CD4-positive, alpha-beta memory T cell (primary cell): ENCODE measurements at regions not wholly inside any gene's neighbourhood (a gene's known extent, or its start where the extent isn't known, plus 50 kb on each side); places are given as distances from the start of the nearest gene placed in this dataset.

Experiments
- CTCF ChIA-PET: fragments of 350-600 bp; sonication (Branson Sonifier 250); formaldehyde crosslinking; loops from one replicate; lab custom pipeline; 2021; ENCODE audit warnings: inconsistent platforms; ENCODE audit not compliant: partially characterized antibody; lab: Charles Lee
- POLR2A ChIA-PET: fragments of 350-600 bp; sonication (Branson Sonifier 250); formaldehyde crosslinking; loops from one replicate; lab custom pipeline; 2021; ENCODE audit not compliant: partially characterized antibody; lab: Charles Lee
- DNase-seq, 5 donors: peaks; one replicate each; pipeline versions ENCODE4 v3.0.0 to v3.0.0-alpha.2; 2020 to 2022; ENCODE audit warnings: mixed read lengths in 1 of 5
- H3K27ac ChIP-seq: one replicate; pipeline ENCODE4 v1.7.0; 2013; ENCODE audit warnings: low read depth, low read length
- H3K27me3 ChIP-seq: 2 replicates; pipeline ENCODE4 v1.7.0; 2013; ENCODE audit warnings: mild to moderate bottlenecking, low read length, moderate library complexity; ENCODE audit not compliant: insufficient read depth
- H3K36me3 ChIP-seq: 2 replicates; pipeline ENCODE4 v1.7.0; 2013; ENCODE audit warnings: mild to moderate bottlenecking, low read length, moderate library complexity; ENCODE audit not compliant: insufficient read depth
- H3K4me1 ChIP-seq: 2 replicates; pipeline ENCODE4 v1.7.0; 2013; ENCODE audit warnings: mild to moderate bottlenecking, low read length, moderate library complexity; ENCODE audit not compliant: insufficient read depth
- H3K4me3 ChIP-seq, 2 donors: one replicate each; pipeline ENCODE4 v1.7.0; 2013; ENCODE audit warnings: low read length in 2 of 2, mild to moderate bottlenecking in 1 of 2
- H3K9me3 ChIP-seq, 2 donors: one replicate each; pipeline ENCODE4 v1.7.0; 2013; ENCODE audit warnings: low read length in 2 of 2, control low read depth in 1 of 2; ENCODE audit not compliant: control insufficient read depth in 1 of 2
- H3K27ac Mint-ChIP-seq, 7 donors: one replicate each; pipeline ENCODE4 v1.8.0; 2020 to 2021; ENCODE audit warnings: mixed read lengths in 7 of 7, mild to moderate bottlenecking in 6 of 7, inconsistent platforms in 3 of 7, moderate library complexity in 3 of 7
- H3K27me3 Mint-ChIP-seq, 2 donors: one replicate each; pipeline ENCODE4 v1.8.0; 2020 to 2021; ENCODE audit warnings: mixed read lengths in 2 of 2
- H3K36me3 Mint-ChIP-seq, 2 donors: one replicate each; pipeline ENCODE4 v1.8.0; 2020 to 2021; ENCODE audit warnings: mixed read lengths in 2 of 2, inconsistent platforms in 1 of 2, mild to moderate bottlenecking in 1 of 2
- H3K4me1 Mint-ChIP-seq, 4 donors: one replicate each; pipeline ENCODE4 v1.8.0; 2020 to 2021; ENCODE audit warnings: mixed read lengths in 4 of 4, mild to moderate bottlenecking in 1 of 4
- H3K4me3 Mint-ChIP-seq, 8 donors: one replicate each; pipeline ENCODE4 v1.8.0; 2020 to 2021; ENCODE audit warnings: mixed read lengths in 8 of 8, mild to moderate bottlenecking in 7 of 8, moderate library complexity in 6 of 8, inconsistent platforms in 3 of 8
- H3K9me3 Mint-ChIP-seq, 8 donors: one replicate each; pipeline ENCODE4 v1.8.0; 2020 to 2021; ENCODE audit warnings: mixed read lengths in 8 of 8, mild to moderate bottlenecking in 5 of 8, inconsistent platforms in 3 of 8, moderate library complexity in 1 of 8
- intact Hi-C: fragments of 100-400 bp; cut with micrococcal nuclease; formaldehyde crosslinking; loops from one replicate; pipeline ENCODE4 v1.15.1; 2023

GRCh38 chr2:236977852-236978398 is 107.8 kb upstream of the COPS8 start:
- CTCF ChIA-PET, result no interaction called here
- H3K36me3 ChIP-seq, result no peaks in the 10 kb centered on the region
- peaks cover 0 to under 1% (median under 1%) of the 10 kb centered on the region in 4 donors for H3K4me1 Mint-ChIP-seq
- peaks cover 0 to 12% (median 2%) of the 10 kb centered on the region in 8 donors for H3K9me3 Mint-ChIP-seq
- no peak overlapping the region for H3K4me3 ChIP-seq
- no peaks in the 10 kb centered on the region for H3K36me3 Mint-ChIP-seq
- no peak overlapping the region for H3K27ac ChIP-seq
- peaks cover 2% of the 10 kb centered on the region in 2 donors for H3K27me3 Mint-ChIP-seq
- no peak for DNase-seq
- H3K4me3 Mint-ChIP-seq, result no peak overlapping the region
- POLR2A ChIA-PET, result no interaction called here
- no peaks in the 10 kb centered on the region for H3K9me3 ChIP-seq
- intact Hi-C loops, result no loop called here
- H3K27ac Mint-ChIP-seq, result no peak overlapping the region
- H3K4me1 ChIP-seq, result no peaks in the 10 kb centered on the region
- H3K27me3 ChIP-seq, result no peaks in the 10 kb centered on the region

GRCh38 chr2:236979664-236980063 is 106.0 kb upstream of the COPS8 start:
- Histone ChIP-seq H3K9me3 (no peaks in the 10 kb centered on the region), H3K27me3 (no peaks in the 10 kb centered on the region), H3K4me3 (no peak overlapping the region), H3K27ac (no peak overlapping the region), H3K4me1 (no peaks in the 10 kb centered on the region), H3K36me3 (no peaks in the 10 kb centered on the region)
- no peak for DNase-seq
- POLR2A ChIA-PET, result no interaction called here
- CTCF ChIA-PET, result interaction anchor here (1.2 kb wide), 1 partner anchor 9 kb away, joined by 3 read pairs; no protein-coding TSS in a partner anchor
- Mint-ChIP-seq H3K4me1 (no peaks in the 10 kb centered on the region), H3K27ac (no peak overlapping the region), H3K27me3 (peaks cover 2% of the 10 kb centered on the region in 2 donors), H3K9me3 (peaks cover 0 to 23% (median 11%) of the 10 kb centered on the region in 8 donors), H3K4me3 (no peak overlapping the region), H3K36me3 (no peaks in the 10 kb centered on the region)
- intact Hi-C loops, result no loop called here

DNA sequence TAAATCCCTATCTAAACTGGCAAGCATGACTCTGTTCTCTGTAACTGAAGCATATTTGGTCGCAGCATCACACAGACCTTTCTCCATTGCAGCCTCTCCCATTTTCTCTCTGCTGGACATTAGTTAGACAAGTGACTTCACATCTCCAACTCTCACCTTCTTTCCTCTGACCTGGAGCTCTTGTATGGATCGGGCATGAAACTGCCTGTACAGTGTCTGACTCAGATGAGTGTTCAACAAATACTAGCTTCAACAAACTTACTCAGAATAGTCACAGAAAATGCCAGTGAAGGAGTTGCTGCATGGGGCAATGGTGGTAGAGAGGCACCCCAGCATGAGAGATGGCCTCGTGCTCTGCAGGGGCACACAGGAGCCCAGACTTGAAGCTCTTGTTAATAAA is 104.7 kb upstream of the COPS8 start:
- DNase-seq, result no peak
- no peaks in the 10 kb centered on the region for H3K4me1 ChIP-seq
- H3K4me3 Mint-ChIP-seq, result no peak overlapping the region
- no peaks in the 10 kb centered on the region for H3K27me3 ChIP-seq
- H3K27me3 Mint-ChIP-seq, result no peaks in the 10 kb centered on the region
- no peak overlapping the region for H3K27ac Mint-ChIP-seq
- H3K9me3 Mint-ChIP-seq, result peaks cover 2 to 23% (median 12%) of the 10 kb centered on the region in 8 donors
- intact Hi-C loops, result no loop called here
- POLR2A ChIA-PET, result interaction anchor here (1.6 kb wide), 1 partner anchor 11 kb away, joined by 4 read pairs; no protein-coding TSS in a partner anchor
- no peaks in the 10 kb centered on the region for H3K36me3 ChIP-seq
- no peaks in the 10 kb centered on the region for H3K4me1 Mint-ChIP-seq
- CTCF ChIA-PET, result interaction anchor here (1.2 kb wide), 1 partner anchor 11 kb away, joined by 3 read pairs; no protein-coding TSS in a partner anchor
- H3K36me3 Mint-ChIP-seq, result no peaks in the 10 kb centered on the region
- no peaks in the 10 kb centered on the region for H3K9me3 ChIP-seq
- no peak overlapping the region for H3K4me3 ChIP-seq
- no peak overlapping the region for H3K27ac ChIP-seq

DNA sequence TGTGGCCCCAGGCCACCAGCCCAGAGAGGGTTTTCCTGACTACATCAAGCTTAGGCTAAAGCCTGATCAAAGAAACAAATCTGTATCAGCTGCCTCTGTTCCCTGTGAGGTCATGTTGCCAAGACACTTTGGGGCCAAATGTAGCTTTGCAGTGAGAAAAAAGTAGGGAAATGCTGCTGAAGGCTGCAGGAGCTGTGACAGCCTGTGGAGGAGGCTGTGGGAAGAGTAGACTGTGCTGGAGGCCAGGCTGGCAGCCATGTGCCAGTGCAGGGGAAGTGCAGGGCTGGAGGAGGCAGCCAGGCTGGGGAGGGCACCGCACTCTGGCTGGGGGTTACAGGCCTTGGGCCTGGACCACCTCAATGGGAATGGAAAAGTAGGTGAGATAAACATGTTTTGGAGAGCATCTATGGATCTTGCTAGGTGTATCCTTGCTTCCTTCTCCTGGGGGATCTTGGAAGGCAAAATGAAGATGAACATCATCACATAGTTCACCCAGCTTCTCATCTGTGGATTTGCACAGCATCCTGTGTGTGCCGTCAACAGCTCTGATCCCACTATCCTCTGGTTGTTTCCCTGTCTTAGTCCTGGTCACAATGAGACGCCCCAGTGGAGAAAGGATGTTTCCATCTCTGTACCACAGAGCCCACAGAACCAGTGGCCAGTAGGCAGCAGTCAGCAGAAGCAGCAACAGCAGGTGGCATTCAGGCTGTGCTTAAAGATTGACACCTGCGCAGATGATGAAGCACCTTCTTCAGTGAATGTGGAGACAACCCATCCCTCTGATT is 103.8 kb upstream of the COPS8 start:
- no peak overlapping the region for H3K4me3 ChIP-seq
- Mint-ChIP-seq H3K4me3 (no peak overlapping the region), H3K36me3 (no peaks in the 10 kb centered on the region), H3K27me3 (peaks cover 0 to 1% of the 10 kb centered on the region in 2 donors), H3K4me1 (no peaks in the 10 kb centered on the region), H3K9me3 (peaks cover 2 to 23% (median 12%) of the 10 kb centered on the region in 8 donors), H3K27ac (peak overlapping the region in 2 of 7 donors; percentile 11 to 14)
- no peaks in the 10 kb centered on the region for H3K36me3 ChIP-seq
- no peaks in the 10 kb centered on the region for H3K9me3 ChIP-seq
- no peaks in the 10 kb centered on the region for H3K4me1 ChIP-seq
- no peak for DNase-seq
- no peaks in the 10 kb centered on the region for H3K27me3 ChIP-seq
- CTCF ChIA-PET, result interaction anchor here (0.6 kb wide), 1 partner anchor 960 kb away, joined by 3 read pairs; no protein-coding TSS in a partner anchor
- no peak overlapping the region for H3K27ac ChIP-seq
- POLR2A ChIA-PET, result interaction anchor here (1.6 kb wide), 1 partner anchor 12 kb away, joined by 4 read pairs; no protein-coding TSS in a partner anchor
- intact Hi-C loops, result no loop called here

GRCh38 chr2:236982693-236983455 is 102.8 kb upstream of the COPS8 start:
- Histone ChIP-seq H3K9me3 (no peaks in the 10 kb centered on the region), H3K27me3 (no peaks in the 10 kb centered on the region), H3K4me3 (no peak overlapping the region), H3K4me1 (no peaks in the 10 kb centered on the region), H3K27ac (no peak overlapping the region), H3K36me3 (no peaks in the 10 kb centered on the region)
- no peak for DNase-seq
- CTCF ChIA-PET, result interaction anchor here (0.8 kb wide), 1 partner anchor 23 kb away, joined by 3 read pairs; no protein-coding TSS in a partner anchor
- no peaks in the 10 kb centered on the region for H3K4me1 Mint-ChIP-seq
- H3K27me3 Mint-ChIP-seq, result peaks cover 1 to 4% of the 10 kb centered on the region in 2 donors
- POLR2A ChIA-PET, result no interaction called here
- H3K4me3 Mint-ChIP-seq, result no peak overlapping the region
- H3K36me3 Mint-ChIP-seq, result no peaks in the 10 kb centered on the region
- no peak overlapping the region for H3K27ac Mint-ChIP-seq
- peaks cover 2 to 23% (median 12%) of the 10 kb centered on the region in 8 donors for H3K9me3 Mint-ChIP-seq
- intact Hi-C loops, result no loop called here

- Mint-ChIP-seq H3K36me3 (no peaks in the 10 kb centered on the region), H3K4me3 (no peak overlapping the region), H3K27me3 (peaks cover 3 to 10% of the 10 kb centered on the region in 2 donors), H3K4me1 (no peaks in the 10 kb centered on the region), H3K27ac (no peak overlapping the region), H3K9me3 (peaks cover 2 to 23% (median 12%) of the 10 kb centered on the region in 8 donors)
- no peaks in the 10 kb centered on the region for H3K27me3 ChIP-seq
- no peak for DNase-seq
- H3K4me3 ChIP-seq, result no peak overlapping the region
- intact Hi-C loops, result no loop called here
- ChIA-PET POLR2A (no interaction called here), CTCF (no interaction called here)
- no peaks in the 10 kb centered on the region for H3K36me3 ChIP-seq
- H3K27ac ChIP-seq, result no peak overlapping the region
- H3K9me3 ChIP-seq, result no peaks in the 10 kb centered on the region
- H3K4me1 ChIP-seq, result no peaks in the 10 kb centered on the region
These were observed 101.6 kb upstream of the COPS8 start for GRCh38 chr2:236984046-236984445.
